Calu3 (cell line): ENCODE measurements at regions not wholly inside any gene's neighbourhood (a gene's known extent, or its start where the extent isn't known, plus 50 kb on each side); places are given as distances from the start of the nearest gene placed in this dataset.

ENCODE experiments used
- BruUV-seq: library from RNA; stranded (reverse); fragments of 400-500 nt; replicated peaks from 2 replicates; lab custom pipeline; 2021; lab: Mats Ljungman, UMichigan
- CTCF ChIA-PET: fragments of 300-600 bp; sonication (Branson Sonifier 250); formaldehyde crosslinking; loops from one replicate; lab custom pipeline; 2022; ENCODE audit warnings: antibody characterized with exemption; lab: Charles Lee
- DNase-seq: peaks from one replicate; pipeline ENCODE4 v3.0.0; 2022
- H3K27ac Mint-ChIP-seq: one replicate; pipeline ENCODE4 v1.8.0; 2022; ENCODE audit warnings: mixed read lengths; ENCODE audit not compliant: unreplicated experiment
- H3K27me3 Mint-ChIP-seq: one replicate; pipeline ENCODE4 v1.8.0; 2022; ENCODE audit warnings: mixed read lengths; ENCODE audit not compliant: unreplicated experiment
- H3K36me3 Mint-ChIP-seq: one replicate; pipeline ENCODE4 v1.8.0; 2022; ENCODE audit warnings: mild to moderate bottlenecking, moderate library complexity, mixed read lengths; ENCODE audit not compliant: insufficient read depth, unreplicated experiment
- H3K4me1 Mint-ChIP-seq: one replicate; pipeline ENCODE4 v1.8.0; 2022; ENCODE audit warnings: mild to moderate bottlenecking, low read depth, mixed read lengths; ENCODE audit not compliant: unreplicated experiment
- H3K4me3 Mint-ChIP-seq: one replicate; pipeline ENCODE4 v1.8.0; 2022; ENCODE audit warnings: mild to moderate bottlenecking, low read depth, moderate library complexity, mixed read lengths; ENCODE audit not compliant: unreplicated experiment
- H3K9me3 Mint-ChIP-seq: one replicate; pipeline ENCODE4 v1.8.0; 2022; ENCODE audit warnings: low read depth, mixed read lengths; ENCODE audit not compliant: unreplicated experiment
- CTCF ChIP-seq: fragments of 200-600 bp; IDR thresholded peaks from one replicate; pipeline ENCODE4 v1.8.0; 2022; ENCODE audit warnings: antibody characterized with exemption; ENCODE audit not compliant: unreplicated experiment
- intact Hi-C: fragments of 100-400 bp; cut with micrococcal nuclease; formaldehyde crosslinking; loops from one replicate; pipeline ENCODE4 v1.10.0; 2022; ENCODE audit not compliant: unreplicated experiment

DNA sequence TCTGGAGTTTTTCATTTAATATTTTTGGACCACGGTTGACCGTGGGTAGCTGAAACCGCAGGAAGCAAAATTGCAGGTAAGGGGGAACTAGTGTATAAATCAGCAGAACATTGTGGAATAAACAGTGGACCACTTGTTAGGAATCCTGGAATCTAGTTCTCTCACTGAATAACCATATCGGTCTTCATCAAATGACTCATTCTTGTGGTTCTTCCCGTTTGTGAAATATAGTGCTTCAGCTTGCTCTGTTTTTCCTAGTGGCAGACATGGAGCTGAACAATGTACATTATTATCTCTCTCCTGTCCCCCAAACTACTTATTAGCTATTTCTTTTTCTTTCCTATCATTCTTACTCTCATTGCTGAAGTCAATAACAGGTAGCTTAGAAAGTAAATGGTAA, 61.9 kb downstream of the HSPA13 start:
- intact Hi-C loops, result no loop called here
- Mint-ChIP-seq H3K36me3 (no peaks in the 10 kb centered on the region), H3K4me3 (no peak overlapping the region), H3K9me3 (no peaks in the 10 kb centered on the region), H3K27me3 (no peaks in the 10 kb centered on the region), H3K4me1 (no peaks in the 10 kb centered on the region), H3K27ac (no peak overlapping the region)
- CTCF ChIA-PET, result no interaction called here
- no TSS peak for BruUV-seq
- DNase-seq, result no peak
- TF ChIP-seq CTCF, result no peak

DNA sequence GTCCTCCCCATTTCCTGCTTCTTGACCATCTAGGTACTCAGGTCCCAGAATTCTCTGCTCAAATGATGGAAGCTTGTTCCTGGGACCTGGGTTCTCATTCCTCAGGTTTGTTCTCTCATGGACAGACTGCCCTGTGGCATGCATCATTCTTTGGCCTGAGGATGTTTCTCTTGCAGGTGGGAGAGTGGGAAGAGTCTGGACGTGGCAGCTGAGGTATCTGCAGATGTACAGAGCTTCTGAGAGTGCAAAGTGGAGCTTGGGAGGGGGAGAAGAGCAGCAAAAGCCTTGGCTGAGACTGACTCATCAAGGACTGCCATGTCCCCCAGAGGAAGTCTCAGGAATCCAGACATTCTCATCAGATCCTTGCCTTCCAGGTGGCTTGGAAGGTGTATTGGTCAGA, 63.1 kb downstream of the HSPA13 start:
- Mint-ChIP-seq H3K36me3 (no peaks in the 10 kb centered on the region), H3K9me3 (no peaks in the 10 kb centered on the region), H3K27me3 (no peaks in the 10 kb centered on the region), H3K27ac (no peak overlapping the region), H3K4me3 (no peak overlapping the region), H3K4me1 (no peaks in the 10 kb centered on the region)
- BruUV-seq, result no TSS peak
- no peak for DNase-seq
- TF ChIP-seq CTCF, result no peak
- intact Hi-C loops, result no loop called here
- CTCF ChIA-PET, result no interaction called here

DNA sequence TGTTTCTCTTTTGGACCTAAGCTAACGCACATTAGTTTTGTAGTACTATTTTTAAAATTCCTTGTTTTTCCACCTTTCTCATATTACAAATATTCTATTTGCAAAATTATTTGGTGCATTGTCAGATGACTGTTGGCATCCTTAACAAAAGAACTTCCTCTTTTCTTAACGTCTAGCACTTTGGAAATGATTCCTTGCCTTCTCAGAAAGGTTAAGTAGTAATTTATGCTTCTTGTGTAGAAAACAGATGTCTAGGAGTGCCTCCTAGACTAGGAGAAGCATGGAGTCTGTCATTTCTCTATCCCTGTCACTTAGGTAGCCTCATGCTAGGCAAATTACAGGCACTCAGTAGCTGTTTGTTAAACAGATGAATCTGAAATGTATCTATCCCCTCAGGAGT, 64.4 kb downstream of the HSPA13 start:
- no peaks in the 10 kb centered on the region for H3K36me3 Mint-ChIP-seq
- H3K27ac Mint-ChIP-seq, result no peak overlapping the region
- no peaks in the 10 kb centered on the region for H3K4me1 Mint-ChIP-seq
- H3K9me3 Mint-ChIP-seq, result no peaks in the 10 kb centered on the region
- intact Hi-C loops, result no loop called here
- no peak overlapping the region for H3K4me3 Mint-ChIP-seq
- no peak for TF ChIP-seq CTCF
- no peaks in the 10 kb centered on the region for H3K27me3 Mint-ChIP-seq
- CTCF ChIA-PET, result no interaction called here
- no TSS peak for BruUV-seq
- no peak for DNase-seq

- no peaks in the 10 kb centered on the region for H3K9me3 Mint-ChIP-seq
- DNase-seq, result no peak
- H3K27me3 Mint-ChIP-seq, result no peaks in the 10 kb centered on the region
- intact Hi-C loops, result no loop called here
- no peaks in the 10 kb centered on the region for H3K4me1 Mint-ChIP-seq
- CTCF ChIA-PET, result no interaction called here
- no peak overlapping the region for H3K4me3 Mint-ChIP-seq
- no peak for TF ChIP-seq CTCF
- BruUV-seq, result no TSS peak
- H3K36me3 Mint-ChIP-seq, result no peaks in the 10 kb centered on the region
- H3K27ac Mint-ChIP-seq, result no peak overlapping the region
Observed at GRCh38 chr21:14317507-14317906, 65.4 kb downstream of the HSPA13 start.
